ENCODE measurements at regions not wholly inside any gene's neighbourhood (a gene's known extent, or its start where the extent isn't known, plus 50 kb on each side); places are given as distances from the start of the nearest gene placed in this dataset.

DNA sequence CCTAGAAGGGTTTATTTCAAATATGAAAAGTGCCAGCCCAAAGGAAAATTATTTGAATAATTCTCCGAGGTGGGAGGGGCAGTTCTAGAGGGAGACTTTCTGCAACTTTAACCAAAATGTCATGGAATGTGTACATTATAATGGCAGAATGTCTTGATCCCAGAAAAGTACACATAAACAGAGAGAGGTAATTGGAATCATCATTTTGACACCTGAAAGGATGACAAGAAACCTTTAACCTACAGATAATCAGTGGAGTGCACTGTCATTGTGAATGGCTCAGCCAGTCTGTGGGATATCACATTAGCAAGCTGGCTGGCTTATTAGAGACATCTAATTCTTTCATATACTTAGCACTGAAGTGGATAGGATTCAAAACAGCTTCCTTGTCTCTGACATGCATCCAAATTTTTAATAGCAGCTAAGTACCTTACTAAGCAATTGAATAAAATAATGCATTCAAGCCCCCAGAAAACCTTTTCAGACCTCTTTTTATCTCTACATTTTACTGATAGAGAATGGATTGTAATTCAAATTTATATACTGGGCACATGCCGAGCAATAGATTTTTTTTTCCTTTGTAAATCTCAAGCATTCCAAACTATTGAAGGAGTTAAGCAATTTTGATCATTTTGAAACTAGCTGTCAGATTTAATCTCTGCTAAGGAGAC lies 468.6 kb downstream of the COG6 start:
- no peak for DNase-seq

DNA sequence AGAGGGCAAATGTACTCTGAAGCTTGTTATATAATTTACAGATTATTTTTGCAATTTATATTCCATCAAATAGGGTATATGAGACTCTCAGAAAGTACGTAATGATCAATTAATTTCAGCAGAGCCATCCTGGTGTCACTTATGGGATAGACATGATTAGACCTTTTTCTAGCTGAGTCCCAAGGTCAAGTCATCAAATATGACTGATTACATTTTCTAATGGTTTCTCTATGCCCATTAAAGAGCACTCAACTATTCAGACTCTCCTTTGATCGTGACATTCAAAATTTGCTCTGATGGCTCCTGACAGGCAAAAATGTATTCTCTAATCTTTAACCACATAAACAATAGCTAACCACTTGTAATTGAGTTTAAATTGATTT lies 469.2 kb downstream of the COG6 start:
- no peak for DNase-seq

DNA sequence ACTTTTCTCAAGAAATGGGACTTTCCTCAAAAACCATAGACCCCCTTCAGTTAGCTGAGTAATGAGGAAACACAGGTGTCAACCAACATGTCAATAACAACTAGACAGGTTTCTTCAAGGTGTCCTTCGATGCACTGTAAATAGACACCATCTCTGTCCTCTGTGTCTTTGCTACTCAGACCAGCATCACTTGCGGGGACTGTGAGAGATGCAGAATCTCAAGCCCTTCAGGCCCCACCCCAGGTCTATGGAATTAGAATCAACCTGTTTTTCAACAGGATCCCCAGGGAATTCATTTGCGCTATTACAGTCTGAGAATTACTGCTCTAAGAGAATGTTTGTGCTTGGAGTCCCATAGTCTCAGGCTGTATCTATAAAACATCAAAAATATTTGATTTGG lies 469.9 kb downstream of the COG6 start:
- no peak for DNase-seq

DNA sequence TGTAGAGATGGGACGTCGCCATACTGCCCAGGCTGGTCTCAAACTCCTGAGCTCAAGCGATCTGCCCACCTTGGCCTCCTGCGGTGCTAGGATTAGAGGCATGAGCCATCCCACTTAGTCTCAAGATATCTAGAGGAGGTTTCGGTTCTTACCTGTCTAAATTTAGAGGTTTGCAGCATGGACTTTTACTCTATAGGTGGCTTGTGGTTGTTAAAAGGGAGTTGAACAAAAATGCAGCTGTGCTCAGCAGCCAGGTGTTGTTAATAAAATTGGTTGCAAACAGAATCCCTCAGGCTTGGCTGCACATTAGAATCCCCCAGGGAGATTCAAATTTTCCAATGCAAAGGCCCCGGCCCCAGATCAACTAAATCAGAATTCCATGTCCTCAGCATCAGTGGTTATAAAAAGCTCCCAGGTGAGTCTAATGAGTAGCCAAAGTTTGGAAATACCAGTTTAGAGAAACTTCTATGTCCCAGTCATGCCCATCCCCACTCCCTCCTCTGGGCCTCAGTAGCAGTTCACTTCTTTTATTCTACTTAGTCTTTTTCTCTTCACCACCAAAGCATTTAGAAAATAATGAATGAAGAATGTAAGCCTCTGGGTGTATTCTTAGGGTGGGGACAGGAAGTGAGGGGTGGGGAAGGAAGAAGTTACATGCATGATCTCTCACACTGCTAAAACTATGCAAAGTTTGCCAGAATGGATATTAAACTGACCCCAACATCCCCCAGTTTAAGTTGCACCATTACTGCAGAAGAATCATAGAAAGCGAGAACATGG lies 471.0 kb downstream of the COG6 start:
- no peak for DNase-seq

- DNase-seq = no peak
These were observed 472.0 kb downstream of the COG6 start for GRCh38 chr13:40127476-40127875.

- DNase-seq = no peak
These were observed 472.5 kb downstream of the COG6 start for GRCh38 chr13:40127925-40128324.

- DNase-seq = no peak
These were observed 474.0 kb downstream of the COG6 start for GRCh38 chr13:40129467-40129866.

DNA sequence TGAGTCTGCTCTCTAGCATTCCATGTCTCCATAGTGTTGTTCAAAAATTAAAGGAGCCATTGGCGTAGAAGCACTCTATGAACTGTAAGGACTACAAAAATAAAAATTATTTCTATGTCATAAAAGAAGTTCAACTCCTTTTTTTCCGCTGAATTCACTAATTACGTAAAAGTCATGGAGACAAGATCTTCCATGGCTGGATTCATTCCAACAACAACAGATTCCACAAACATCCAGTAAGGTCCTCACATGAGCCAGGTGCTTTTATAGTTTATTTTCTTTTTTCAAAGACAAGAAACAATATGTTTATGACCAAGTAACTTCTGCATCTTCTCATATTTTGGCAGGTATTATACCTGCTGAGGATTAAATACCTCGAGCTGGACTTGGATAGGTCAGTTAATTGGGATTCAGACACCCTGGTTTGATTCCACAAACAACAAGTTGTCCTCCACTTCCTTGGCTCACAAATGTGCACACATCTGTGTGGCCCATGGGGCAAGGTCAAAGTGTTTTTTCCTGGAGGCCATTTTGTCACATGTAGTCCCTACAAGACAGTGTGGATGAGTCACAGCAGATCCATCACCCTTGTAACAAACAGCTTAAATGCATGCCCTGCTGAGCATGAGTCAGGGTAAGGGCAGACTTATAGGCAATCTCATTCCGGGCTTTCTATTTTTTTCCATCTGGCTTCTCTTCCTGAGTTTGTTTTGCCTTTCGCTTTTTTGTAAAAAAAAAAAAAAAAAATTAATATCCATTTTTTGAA lies 475.6 kb downstream of the COG6 start:
- DNase-seq = no peak

GRCh38 chr13:40132249-40132648 lies 476.8 kb downstream of the COG6 start:
- no peak for DNase-seq

GRCh38 chr13:40136896-40137295 lies 481.4 kb downstream of the COG6 start:
- no peak for DNase-seq

DNA sequence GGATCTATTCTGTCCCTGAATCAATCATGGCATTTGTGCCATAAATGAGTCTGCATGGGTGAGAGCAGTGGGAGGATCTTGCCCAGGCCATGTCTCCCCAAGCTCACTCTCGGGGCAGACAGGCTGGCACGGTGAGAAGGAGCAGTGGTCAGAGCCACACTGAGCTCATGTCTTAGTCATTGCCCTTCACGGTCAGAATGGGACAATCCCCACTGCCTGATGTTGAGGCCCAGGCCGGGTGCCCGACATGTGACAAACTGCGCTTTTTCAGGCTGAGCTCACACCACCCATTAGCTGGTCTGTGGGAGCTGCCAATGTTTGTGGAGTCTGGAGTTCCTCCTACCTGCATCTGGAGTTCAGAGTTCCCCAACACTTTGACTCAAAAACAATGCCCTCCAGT lies 481.9 kb downstream of the COG6 start:
- no peak for DNase-seq

DNA sequence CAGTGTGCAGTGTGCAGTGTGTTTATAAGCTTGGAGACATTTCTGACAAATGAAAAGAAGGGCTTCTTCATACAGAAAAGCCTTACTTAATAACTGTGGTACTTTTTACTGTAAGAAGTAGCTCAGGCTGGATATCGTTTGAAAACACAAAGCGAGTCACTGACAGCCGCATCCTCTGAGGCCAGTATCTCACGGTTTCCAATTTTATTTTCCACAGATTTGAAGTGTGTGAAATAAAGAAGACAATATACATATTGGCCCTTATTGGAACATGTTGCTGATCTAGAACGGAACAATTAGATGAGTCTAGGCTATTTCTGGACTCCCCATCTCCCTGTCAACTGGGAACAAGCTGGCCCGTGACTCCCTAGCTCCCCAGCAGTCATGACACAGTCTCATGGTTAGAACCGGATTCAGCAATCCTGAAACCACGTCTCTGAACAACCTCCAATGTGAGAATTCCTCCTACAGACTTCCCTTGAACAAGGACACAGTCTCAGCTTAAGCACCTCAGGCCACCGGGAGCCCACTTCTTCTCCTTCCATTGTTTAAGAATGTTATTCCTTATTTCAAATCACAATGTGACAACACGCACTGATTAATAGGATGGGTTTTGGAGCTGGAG lies 484.5 kb downstream of the COG6 start:
- DNase-seq = no peak

DNA sequence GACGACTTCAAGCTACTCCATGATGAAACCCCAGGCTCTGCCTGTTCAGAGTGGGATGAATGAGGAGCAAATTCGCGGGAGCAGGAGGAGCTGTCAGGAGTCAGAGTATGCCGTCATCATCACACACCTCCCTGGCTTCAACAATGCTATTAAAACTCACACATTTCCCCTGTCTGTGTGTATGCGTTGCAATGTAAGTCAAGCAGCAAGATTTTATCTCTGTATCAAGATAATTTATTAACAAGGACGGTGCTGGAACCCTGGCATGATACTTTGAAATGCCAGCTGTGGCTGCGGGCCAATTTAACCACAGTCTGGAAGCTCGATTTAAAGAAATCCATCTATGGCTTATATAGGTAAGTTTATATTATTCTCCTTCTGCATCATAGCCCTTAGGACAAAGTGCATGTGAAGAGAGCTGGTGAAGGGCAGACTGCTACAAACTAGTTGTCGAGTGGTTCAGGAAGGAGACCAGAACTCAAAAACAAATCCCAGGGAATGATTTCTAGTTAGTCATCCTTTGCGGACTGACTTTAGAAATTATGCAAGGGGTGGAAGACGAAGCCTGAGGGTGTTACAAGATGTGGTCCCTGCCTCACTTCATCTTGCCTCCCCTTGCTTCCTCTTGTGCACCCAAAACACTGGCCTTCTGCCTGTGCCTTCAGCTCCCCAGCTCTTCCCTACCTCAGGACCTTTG lies 486.5 kb downstream of the COG6 start:
- DNase-seq = no peak

GRCh38 chr13:40143106-40143505 lies 487.6 kb downstream of the COG6 start:
- no peak for DNase-seq

GRCh38 chr13:40143559-40143958 lies 488.1 kb downstream of the COG6 start:
- no peak for DNase-seq

- no peak for DNase-seq
These were observed 489.7 kb downstream of the COG6 start for GRCh38 chr13:40145139-40145538.

DNA sequence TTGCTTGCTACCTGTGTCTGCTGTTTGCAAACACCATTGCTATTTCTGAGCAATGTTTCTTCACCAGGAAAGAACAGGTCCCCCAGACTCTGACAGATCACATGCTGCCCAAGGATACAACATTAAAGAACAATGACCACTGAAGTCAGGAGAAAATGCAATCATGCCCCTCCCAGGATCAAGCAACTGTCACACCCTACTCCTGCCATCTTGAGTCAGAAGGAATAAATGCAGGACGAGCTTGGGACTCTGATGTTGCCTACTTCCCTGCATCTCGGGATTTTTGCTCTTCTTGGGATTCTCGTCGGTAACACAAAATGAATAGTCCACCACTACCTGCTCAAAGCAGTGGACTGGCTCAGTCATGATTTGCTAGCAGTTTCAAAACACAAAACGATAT lies 490.6 kb downstream of the COG6 start:
- DNase-seq = no peak

- no peak for DNase-seq
These were observed 491.2 kb downstream of the COG6 start for GRCh38 chr13:40146611-40147117.

GRCh38 chr13:40148101-40148500 lies 492.6 kb downstream of the COG6 start:
- no peak for DNase-seq

GRCh38 chr13:40148742-40149141 lies 493.3 kb downstream of the COG6 start:
- DNase-seq = no peak

DNA sequence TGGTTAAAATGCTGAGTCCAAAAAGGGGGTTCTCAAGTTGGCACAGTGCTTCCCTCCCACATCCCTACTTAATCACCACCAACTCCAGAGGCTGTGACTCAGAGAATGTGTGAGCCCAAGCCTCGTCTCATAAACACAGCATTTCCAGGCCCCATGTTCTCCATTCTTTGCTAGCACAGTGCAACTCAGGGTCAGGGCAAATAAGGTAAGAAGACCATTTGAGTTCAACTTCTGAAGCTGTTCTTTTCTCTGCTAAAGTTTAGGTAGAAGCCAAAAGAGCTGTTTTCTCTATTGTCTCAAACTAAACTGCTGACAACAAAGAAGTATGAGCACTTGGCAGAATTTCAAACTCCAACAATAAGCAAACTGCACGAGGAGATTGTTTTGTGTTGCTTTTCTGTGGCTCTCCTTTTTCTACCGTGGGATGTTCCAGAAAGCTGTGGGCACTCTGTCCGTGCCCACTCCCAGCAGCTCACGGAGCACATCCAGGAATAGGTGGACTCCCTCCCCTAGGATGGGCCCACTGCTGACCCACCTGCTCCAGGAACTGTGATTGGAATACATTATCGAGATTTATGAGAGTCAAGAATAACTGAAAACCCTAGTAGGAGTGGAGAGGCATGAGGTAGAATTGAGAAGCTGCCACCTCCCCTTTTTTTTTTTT lies 494.3 kb downstream of the COG6 start:
- no peak for DNase-seq

DNA sequence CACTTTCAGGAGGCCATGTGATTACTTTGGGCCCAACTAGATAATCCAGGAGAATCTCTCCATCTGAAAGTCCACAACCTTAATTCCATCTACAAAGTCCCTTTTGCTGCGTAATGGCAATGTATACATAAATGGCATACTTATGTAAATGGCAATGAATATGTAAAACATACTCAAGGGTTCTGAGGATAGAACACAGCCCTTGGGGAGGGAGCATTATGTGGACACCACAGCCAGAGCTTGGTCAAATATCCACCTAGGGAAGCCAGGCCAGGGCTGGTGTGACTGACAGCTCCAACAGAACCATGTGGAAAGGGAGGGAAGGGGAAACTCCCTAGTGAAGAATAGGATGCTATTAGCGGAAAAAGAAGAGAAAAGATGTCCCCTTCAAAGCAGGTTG lies 496.2 kb downstream of the COG6 start:
- DNase-seq = no peak
